Putamen (tissue), 1 donor: ENCODE measurements at regions not wholly inside any gene's neighbourhood (a gene's known extent, or its start where the extent isn't known, plus 50 kb on each side); places are given as distances from the start of the nearest gene placed in this dataset.
"Not testable (repeated sequence)": the region's sequence is repeated elsewhere in the genome, so short reads cannot be mapped to it uniquely, and the experiment has no call there.

Experiments
- DNase-seq: peaks from one replicate; pipeline ENCODE4 v3.0.0-alpha.2; 2016; ENCODE audit warnings: low spot score

GRCh38 chr4:100023800-100024199 is 73.7 kb upstream of the H2AZ1 start:
- no peak for DNase-seq

GRCh38 chr4:100022792-100023222 is 72.7 kb upstream of the H2AZ1 start:
- DNase-seq = no peak

GRCh38 chr4:100019821-100020220 is 69.7 kb upstream of the H2AZ1 start:
- DNase-seq = no peak

GRCh38 chr4:100017637-100018310 is 67.7 kb upstream of the H2AZ1 start:
- DNase-seq = no peak

GRCh38 chr4:100016191-100016590 is 66.1 kb upstream of the H2AZ1 start:
- no peak for DNase-seq

GRCh38 chr4:100014616-100015015 is 64.5 kb upstream of the H2AZ1 start:
- no peak for DNase-seq

GRCh38 chr4:100009490-100009889 is 59.4 kb upstream of the H2AZ1 start:
- no peak for DNase-seq

GRCh38 chr4:100008048-100008447 is 58.0 kb upstream of the H2AZ1 start:
- DNase-seq = no peak

- not testable (repeated sequence) for DNase-seq
Measured at GRCh38 chr4:100006161-100006560, 56.1 kb upstream of the H2AZ1 start.
